ENCODE measurements at regions not wholly inside any gene's neighbourhood (a gene's known extent, or its start where the extent isn't known, plus 50 kb on each side); places are given as distances from the start of the nearest gene placed in this dataset.

DNA sequence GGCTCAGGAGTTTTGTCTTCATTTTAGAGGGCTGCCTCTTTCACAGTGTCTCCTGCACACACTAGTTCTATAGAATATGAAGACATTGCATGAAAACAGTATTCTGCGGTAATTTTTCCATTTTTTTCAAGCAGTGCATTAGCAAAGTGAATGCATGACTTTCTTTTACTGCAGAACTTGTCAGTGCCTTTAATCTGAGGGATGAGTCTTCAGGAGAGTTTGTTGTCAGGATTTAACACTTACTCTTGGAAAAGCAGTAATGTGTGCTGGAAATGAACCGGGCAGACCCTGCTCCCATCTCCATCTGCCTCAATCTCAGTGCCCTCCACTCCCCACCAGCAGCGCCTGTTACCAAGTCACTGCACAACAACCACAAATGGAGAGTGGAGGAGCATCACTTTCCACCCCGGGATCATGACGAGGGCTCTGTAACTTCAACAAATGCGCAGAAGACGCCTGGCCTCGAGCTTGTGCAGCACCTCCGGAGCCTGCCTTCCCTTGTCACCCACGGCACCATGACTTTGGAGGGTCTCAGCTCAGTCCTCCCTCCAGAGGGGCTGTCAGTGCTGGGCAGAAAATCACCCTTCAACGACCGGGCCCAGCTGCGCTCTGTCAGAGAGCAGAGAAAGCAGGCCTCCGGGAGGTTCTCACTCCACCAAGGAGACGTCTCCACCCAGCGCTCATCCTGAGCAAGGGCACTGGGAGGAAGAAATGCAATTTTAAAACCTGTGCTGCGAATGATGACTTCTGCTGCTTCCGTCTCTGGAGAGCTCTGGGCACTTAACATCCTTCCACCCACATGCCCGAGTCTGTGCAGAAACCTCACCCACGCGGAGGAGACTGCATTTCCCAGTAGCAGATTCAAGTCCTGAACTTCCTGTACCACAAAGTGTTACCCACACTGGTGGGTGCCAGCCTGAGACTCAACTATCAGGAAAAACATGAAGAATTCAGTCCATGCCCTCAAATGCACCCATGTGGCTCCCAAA is 255.7 kb downstream of the ADGRD1 start (continued):
- TF ChIP-seq, protein P1, sequence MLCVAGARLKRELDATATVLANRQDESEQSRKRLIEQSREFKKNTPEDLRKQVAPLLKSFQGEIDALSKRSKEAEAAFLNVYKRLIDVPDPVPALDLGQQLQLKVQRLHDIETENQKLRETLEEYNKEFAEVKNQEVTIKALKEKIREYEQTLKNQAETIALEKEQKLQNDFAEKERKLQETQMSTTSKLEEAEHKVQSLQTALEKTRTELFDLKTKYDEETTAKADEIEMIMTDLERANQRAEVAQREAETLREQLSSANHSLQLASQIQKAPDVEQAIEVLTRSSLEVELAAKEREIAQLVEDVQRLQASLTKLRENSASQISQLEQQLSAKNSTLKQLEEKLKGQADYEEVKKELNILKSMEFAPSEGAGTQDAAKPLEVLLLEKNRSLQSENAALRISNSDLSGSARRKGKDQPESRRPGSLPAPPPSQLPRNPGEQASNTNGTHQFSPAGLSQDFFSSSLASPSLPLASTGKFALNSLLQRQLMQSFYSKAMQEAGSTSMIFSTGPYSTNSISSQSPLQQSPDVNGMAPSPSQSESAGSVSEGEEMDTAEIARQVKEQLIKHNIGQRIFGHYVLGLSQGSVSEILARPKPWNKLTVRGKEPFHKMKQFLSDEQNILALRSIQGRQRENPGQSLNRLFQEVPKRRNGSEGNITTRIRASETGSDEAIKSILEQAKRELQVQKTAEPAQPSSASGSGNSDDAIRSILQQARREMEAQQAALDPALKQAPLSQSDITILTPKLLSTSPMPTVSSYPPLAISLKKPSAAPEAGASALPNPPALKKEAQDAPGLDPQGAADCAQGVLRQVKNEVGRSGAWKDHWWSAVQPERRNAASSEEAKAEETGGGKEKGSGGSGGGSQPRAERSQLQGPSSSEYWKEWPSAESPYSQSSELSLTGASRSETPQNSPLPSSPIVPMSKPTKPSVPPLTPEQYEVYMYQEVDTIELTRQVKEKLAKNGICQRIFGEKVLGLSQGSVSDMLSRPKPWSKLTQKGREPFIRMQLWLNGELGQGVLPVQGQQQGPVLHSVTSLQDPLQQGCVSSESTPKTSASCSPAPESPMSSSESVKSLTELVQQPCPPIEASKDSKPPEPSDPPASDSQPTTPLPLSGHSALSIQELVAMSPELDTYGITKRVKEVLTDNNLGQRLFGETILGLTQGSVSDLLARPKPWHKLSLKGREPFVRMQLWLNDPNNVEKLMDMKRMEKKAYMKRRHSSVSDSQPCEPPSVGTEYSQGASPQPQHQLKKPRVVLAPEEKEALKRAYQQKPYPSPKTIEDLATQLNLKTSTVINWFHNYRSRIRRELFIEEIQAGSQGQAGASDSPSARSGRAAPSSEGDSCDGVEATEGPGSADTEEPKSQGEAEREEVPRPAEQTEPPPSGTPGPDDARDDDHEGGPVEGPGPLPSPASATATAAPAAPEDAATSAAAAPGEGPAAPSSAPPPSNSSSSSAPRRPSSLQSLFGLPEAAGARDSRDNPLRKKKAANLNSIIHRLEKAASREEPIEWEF (CRISPR knock-in tag; IDR thresholded peaks at IDR 0.05), result no peak
- TF ChIP-seq ZNF445 (CRISPR knock-in tag; IDR thresholded peaks at IDR 0.05; ENCODE audit: low read depth) (no peak), NR3C1 (CRISPR knock-in tag; IDR thresholded peaks at IDR 0.05) (no peak), ZNF3 (CRISPR knock-in tag; IDR thresholded peaks at IDR 0.05) (0 out of 2 replicates have a peak, but pooled peaks have one; percentile 61), ZNF695 (CRISPR knock-in tag; IDR thresholded peaks at IDR 0.05) (no peak), PCBP2 (IDR thresholded peaks at IDR 0.05; ENCODE audit: low read depth, low read length, poor library complexity, severe bottlenecking) (no peak), SAP30 (IDR thresholded peaks at IDR 0.05; ENCODE audit: borderline replicate concordance, insufficient read depth, low read depth, low read length, poor library complexity, severe bottlenecking) (no peak), ZNF436 (CRISPR knock-in tag; IDR thresholded peaks at IDR 0.05) (no peak), HDGF (IDR thresholded peaks at IDR 0.05) (no peak), SP2 (IDR thresholded peaks at IDR 0.05; ENCODE audit: extremely low read depth, low read depth, low read length, poor library complexity, severe bottlenecking) (no peak)
- TF ChIP-seq, protein P2, sequence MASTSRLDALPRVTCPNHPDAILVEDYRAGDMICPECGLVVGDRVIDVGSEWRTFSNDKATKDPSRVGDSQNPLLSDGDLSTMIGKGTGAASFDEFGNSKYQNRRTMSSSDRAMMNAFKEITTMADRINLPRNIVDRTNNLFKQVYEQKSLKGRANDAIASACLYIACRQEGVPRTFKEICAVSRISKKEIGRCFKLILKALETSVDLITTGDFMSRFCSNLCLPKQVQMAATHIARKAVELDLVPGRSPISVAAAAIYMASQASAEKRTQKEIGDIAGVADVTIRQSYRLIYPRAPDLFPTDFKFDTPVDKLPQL (IDR thresholded peaks at IDR 0.05; ENCODE audit: extremely low read depth, insufficient read length), result no peak
- TF ChIP-seq, protein P3, sequence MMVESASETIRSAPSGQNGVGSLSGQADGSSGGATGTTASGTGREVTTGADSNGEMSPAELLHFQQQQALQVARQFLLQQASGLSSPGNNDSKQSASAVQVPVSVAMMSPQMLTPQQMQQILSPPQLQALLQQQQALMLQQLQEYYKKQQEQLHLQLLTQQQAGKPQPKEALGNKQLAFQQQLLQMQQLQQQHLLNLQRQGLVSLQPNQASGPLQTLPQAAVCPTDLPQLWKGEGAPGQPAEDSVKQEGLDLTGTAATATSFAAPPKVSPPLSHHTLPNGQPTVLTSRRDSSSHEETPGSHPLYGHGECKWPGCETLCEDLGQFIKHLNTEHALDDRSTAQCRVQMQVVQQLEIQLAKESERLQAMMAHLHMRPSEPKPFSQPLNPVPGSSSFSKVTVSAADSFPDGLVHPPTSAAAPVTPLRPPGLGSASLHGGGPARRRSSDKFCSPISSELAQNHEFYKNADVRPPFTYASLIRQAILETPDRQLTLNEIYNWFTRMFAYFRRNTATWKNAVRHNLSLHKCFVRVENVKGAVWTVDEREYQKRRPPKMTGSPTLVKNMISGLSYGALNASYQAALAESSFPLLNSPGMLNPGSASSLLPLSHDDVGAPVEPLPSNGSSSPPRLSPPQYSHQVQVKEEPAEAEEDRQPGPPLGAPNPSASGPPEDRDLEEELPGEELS (CRISPR knock-in tag; IDR thresholded peaks at IDR 0.05; ENCODE audit: borderline replicate concordance), result no peak
- TF ChIP-seq, protein P4, sequence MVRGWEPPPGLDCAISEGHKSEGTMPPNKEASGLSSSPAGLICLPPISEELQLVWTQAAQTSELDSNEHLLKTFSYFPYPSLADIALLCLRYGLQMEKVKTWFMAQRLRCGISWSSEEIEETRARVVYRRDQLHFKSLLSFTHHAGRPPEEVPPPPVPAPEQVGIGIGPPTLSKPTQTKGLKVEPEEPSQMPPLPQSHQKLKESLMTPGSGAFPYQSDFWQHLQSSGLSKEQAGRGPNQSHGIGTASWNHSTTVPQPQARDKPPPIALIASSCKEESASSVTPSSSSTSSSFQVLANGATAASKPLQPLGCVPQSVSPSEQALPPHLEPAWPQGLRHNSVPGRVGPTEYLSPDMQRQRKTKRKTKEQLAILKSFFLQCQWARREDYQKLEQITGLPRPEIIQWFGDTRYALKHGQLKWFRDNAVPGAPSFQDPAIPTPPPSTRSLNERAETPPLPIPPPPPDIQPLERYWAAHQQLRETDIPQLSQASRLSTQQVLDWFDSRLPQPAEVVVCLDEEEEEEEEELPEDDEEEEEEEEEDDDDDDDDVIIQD (CRISPR knock-in tag; IDR thresholded peaks at IDR 0.05), result no peak
